SK-N-SH (cell line): ENCODE measurements at regions not wholly inside any gene's neighbourhood (a gene's known extent, or its start where the extent isn't known, plus 50 kb on each side); places are given as distances from the start of the nearest gene placed in this dataset.

Experiments
- CTCF ChIA-PET: fragments of 300-600, 350-600 bp; formaldehyde crosslinking; extraction: SDS; loops from one replicate; lab custom pipeline; 2021; lab: Yijun Ruan, JAX
- POLR2A ChIA-PET: fragments of 350-600 bp; sonication (Branson Sonifier 250); formaldehyde crosslinking; extraction: SDS; loops from one replicate; lab custom pipeline; 2020; ENCODE audit warnings: antibody characterized with exemption, inconsistent platforms; lab: Yijun Ruan, JAX
- DNase-seq: peaks from one replicate; pipeline ENCODE4 v3.0.0; 2012
- H2AFZ ChIP-seq: fragments of 200-600 bp; sonication (generic); 2 replicates; pipeline ENCODE4 v1.8.1; 2016; ENCODE audit warnings: antibody characterized with exemption, mild to moderate bottlenecking, low read depth
- H3F3A ChIP-seq: fragments of 200-600 bp; sonication (generic); replicated peaks from 2 replicates; pipeline ENCODE3; 2016; ENCODE audit warnings: antibody characterized with exemption, mild to moderate bottlenecking; ENCODE audit not compliant: insufficient read depth
- H3K27ac ChIP-seq, 2 experiments: fragments of 200-500 bp in 1 of 2; fragments of 200-600 bp in 1 of 2; sonication (Bioruptor generic) in 1 of 2; sonication (generic), shearing (Covaris generic) in 1 of 2; 2 replicates each; pipeline versions ENCODE4 v1.5.1 to v1.6.1; 2014 to 2016; ENCODE audit warnings: low read depth in 2 of 2, inconsistent platforms in 1 of 2, low read length in 1 of 2, mild to moderate bottlenecking in 1 of 2, mixed read lengths in 1 of 2
- H3K27me3 ChIP-seq: fragments of 200-600 bp; sonication (generic), shearing (Covaris generic); 2 replicates; pipeline ENCODE4 v1.6.1; 2016; ENCODE audit warnings: mixed run types; ENCODE audit not compliant: insufficient read depth
- H3K36me3 ChIP-seq, 2 experiments: fragments of 200-500 bp in 1 of 2; fragments of 200-600 bp in 1 of 2; sonication (Bioruptor generic) in 1 of 2; sonication (generic) in 1 of 2; replicated peaks in 1 of 2; 2 replicates each; pipeline versions ENCODE3 to v1.5.1; 2014 to 2016; ENCODE audit warnings: low read length in 1 of 2, mild to moderate bottlenecking in 1 of 2; ENCODE audit not compliant: insufficient read depth in 2 of 2, control insufficient read depth in 1 of 2
- H3K4me1 ChIP-seq, 2 experiments: fragments of 200-500 bp in 1 of 2; fragments of 200-600 bp in 1 of 2; sonication (Bioruptor generic) in 1 of 2; sonication (generic), shearing (Covaris generic) in 1 of 2; 2 replicates each; pipeline versions ENCODE4 v1.5.1 to v1.6.1; 2014 to 2016; ENCODE audit warnings: low read depth in 1 of 2, low read length in 1 of 2, mixed run types in 1 of 2; ENCODE audit not compliant: insufficient read depth in 2 of 2, control insufficient read depth in 1 of 2
- H3K4me2 ChIP-seq: fragments of 200-600 bp; sonication (generic), shearing (Covaris generic); 2 replicates; pipeline ENCODE4 v1.6.1; 2017; ENCODE audit warnings: mixed run types
- H3K4me3 ChIP-seq, 2 experiments: fragments of 200-500 bp in 1 of 2; fragments of 200-600 bp in 1 of 2; sonication (Bioruptor generic) in 1 of 2; sonication (generic), shearing (Covaris generic) in 1 of 2; 2 replicates each; pipeline versions ENCODE4 v1.5.1 to v1.8.1; 2014 to 2016; ENCODE audit warnings: low read depth in 2 of 2, inconsistent platforms in 1 of 2, low read length in 1 of 2, mild to moderate bottlenecking in 1 of 2, mixed read lengths in 1 of 2, moderate library complexity in 1 of 2
- H3K79me2 ChIP-seq: fragments of 200-600 bp; sonication (generic); 2 replicates; pipeline ENCODE4 v1.8.1; 2017; ENCODE audit warnings: mild to moderate bottlenecking; ENCODE audit not compliant: insufficient read depth
- H3K9ac ChIP-seq: fragments of 200-600 bp; sonication (generic); 2 replicates; pipeline ENCODE4 v1.6.1; 2017; ENCODE audit warnings: mixed run types
- H3K9me2 ChIP-seq: fragments of 200-600 bp; sonication (generic); 2 replicates; pipeline ENCODE4 v1.6.1; 2017; ENCODE audit warnings: mixed run types
- H3K9me3 ChIP-seq: fragments of 200-600 bp; sonication (generic); 2 replicates; pipeline ENCODE4 v1.6.1; 2017; ENCODE audit warnings: mixed run types, mild to moderate bottlenecking, moderate library complexity
- H4K20me1 ChIP-seq: fragments of 200-600 bp; sonication (generic); 2 replicates; pipeline ENCODE4 v1.6.1; 2017; ENCODE audit warnings: mild to moderate bottlenecking, mixed run types; ENCODE audit not compliant: insufficient read depth
- CHD2 ChIP-seq: fragments of 150-350 bp; IDR thresholded peaks from 2 replicates; pipeline ENCODE4 v1.6.1; 2018; ENCODE audit warnings: low read length; ENCODE audit not compliant: partially characterized antibody
- ELF1 ChIP-seq: IDR thresholded peaks from 2 replicates; pipeline ENCODE4 v1.4.0; 2012
- EP300 ChIP-seq, 2 experiments: IDR thresholded peaks; 2 replicates each; pipeline versions ENCODE4 v1.4.0 to v1.6.1; 2012; ENCODE audit warnings: borderline replicate concordance in 1 of 2, low read depth in 1 of 2, low read length in 1 of 2
- EZH2phosphoT487 ChIP-seq: fragments of 200-600 bp; sonication (generic); IDR thresholded peaks from 2 replicates; pipeline ENCODE4 v1.6.1; 2017; ENCODE audit warnings: low read depth, mixed run types, mild to moderate bottlenecking, antibody characterized with exemption, moderate library complexity, borderline replicate concordance
- FOSL2 ChIP-seq: IDR thresholded peaks from 2 replicates; pipeline ENCODE4 v1.4.0; 2012; ENCODE audit warnings: low read depth, mild to moderate bottlenecking, moderate library complexity, borderline replicate concordance
- FOXJ3 ChIP-seq: sonication (generic); formaldehyde crosslinking; IDR thresholded peaks from 2 replicates; pipeline ENCODE4 v1.5.1; 2020; ENCODE audit warnings: mild to moderate bottlenecking, missing genetic modification reagents
- FOXM1 ChIP-seq: IDR thresholded peaks from 2 replicates; pipeline ENCODE4 v1.4.0; 2012; ENCODE audit warnings: low read depth, mild to moderate bottlenecking
- GATA2 ChIP-seq: sonication (generic); formaldehyde crosslinking; IDR thresholded peaks from 2 replicates; pipeline ENCODE4 v1.5.0; 2020; ENCODE audit warnings: mild to moderate bottlenecking, missing genetic modification reagents
- JUND ChIP-seq: IDR thresholded peaks from 2 replicates; pipeline ENCODE4 v1.4.0; 2012
- MEF2A ChIP-seq: IDR thresholded peaks from 2 replicates; pipeline ENCODE4 v1.4.0; 2012; ENCODE audit warnings: low read depth, borderline replicate concordance
- NRF1 ChIP-seq: IDR thresholded peaks from 2 replicates; pipeline ENCODE4 v1.6.1; 2012; ENCODE audit warnings: low read depth, mild to moderate bottlenecking, low read length
- PBX3 ChIP-seq: IDR thresholded peaks from 2 replicates; pipeline ENCODE4; 2012
- RAD21 ChIP-seq: IDR thresholded peaks from 2 replicates; pipeline ENCODE4 v1.6.1; 2012; ENCODE audit warnings: mild to moderate bottlenecking, low read length
- RCOR1 ChIP-seq: fragments of 150-350 bp; IDR thresholded peaks from 2 replicates; pipeline ENCODE4 v1.6.1; 2017; ENCODE audit warnings: antibody characterized with exemption, low read length
- RFX5 ChIP-seq: IDR thresholded peaks from 2 replicates; pipeline ENCODE4 v1.6.1; 2012; ENCODE audit warnings: mild to moderate bottlenecking, improper control_type of control experiment, low read length
- SMC3 ChIP-seq: IDR thresholded peaks from 2 replicates; pipeline ENCODE4 v1.6.1; 2012; ENCODE audit warnings: low read depth, low read length, improper control_type of control experiment
- TAF1 ChIP-seq: IDR thresholded peaks from 2 replicates; pipeline ENCODE4 v1.6.1; 2012; ENCODE audit warnings: low read depth, mild to moderate bottlenecking, low read length, moderate library complexity, borderline replicate concordance
- TEAD4 ChIP-seq: IDR thresholded peaks from 2 replicates; pipeline ENCODE4 v1.4.0; 2012; ENCODE audit warnings: mild to moderate bottlenecking, borderline replicate concordance; ENCODE audit not compliant: insufficient read depth
- USF1 ChIP-seq: IDR thresholded peaks from 2 replicates; pipeline ENCODE4 v1.4.0; 2012; ENCODE audit warnings: low read depth, borderline replicate concordance
- USF2 ChIP-seq: fragments of 150-350 bp; IDR thresholded peaks from 2 replicates; pipeline ENCODE4 v1.6.1; 2017; ENCODE audit warnings: antibody characterized with exemption, low read length, low read depth, borderline replicate concordance
- YY1 ChIP-seq: IDR thresholded peaks from 2 replicates; pipeline ENCODE4 v1.4.0; 2012; ENCODE audit warnings: low read depth, mild to moderate bottlenecking
- WGBS: methylation state at CpG from one replicate; pipeline ENCODE4 v1.1.6; 2017; ENCODE audit warnings: low lambda C conversion rate; 5-methylcytosine and 5-hydroxymethylcytosine counted together
- TF ChIP-seq, protein P1 (sequence below): fragments of 150-350 bp; IDR thresholded peaks from 2 replicates; pipeline ENCODE4 v1.6.1; 2016; ENCODE audit warnings: mild to moderate bottlenecking, low read depth, low read length
- TF ChIP-seq, protein P2 (sequence below): fragments of 200-600 bp; sonication (generic); IDR thresholded peaks from 2 replicates; pipeline ENCODE4 v1.6.1; 2017; ENCODE audit warnings: antibody characterized with exemption, mild to moderate bottlenecking, moderate library complexity

DNA sequence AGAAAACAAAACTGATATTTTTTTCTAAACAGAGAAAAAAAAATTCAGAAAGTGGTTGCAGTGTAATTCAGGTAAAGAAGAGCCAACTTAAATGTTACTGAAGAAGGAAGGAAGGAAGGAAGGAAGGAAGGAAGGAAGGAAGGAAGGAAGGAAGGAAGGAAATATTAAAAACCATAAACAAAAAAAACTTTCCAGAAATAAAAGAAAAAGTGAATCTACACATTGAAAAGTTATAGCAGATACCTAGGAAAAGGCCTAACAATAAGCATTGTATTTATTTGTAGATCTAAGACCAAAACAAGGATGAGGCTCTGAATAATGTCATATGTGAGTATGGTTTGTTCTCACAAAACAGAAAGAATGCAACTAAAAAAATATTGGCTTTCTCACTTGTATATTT is 345.4 kb upstream of the NR5A2 start:
- Histone ChIP-seq H3F3A (no peaks in the 10 kb centered on the region), H4K20me1 (no peaks in the 10 kb centered on the region), H3K4me2 (no peak overlapping the region), H3K4me3 (no peak overlapping the region), H3K9me3 (no peaks in the 10 kb centered on the region), H3K27ac (no peak overlapping the region), H3K9ac (no peak overlapping the region), H3K36me3 (no peaks in the 10 kb centered on the region), H3K4me1 (peaks cover 0 to 12% of the 10 kb centered on the region in 2 experiments; a peak in 2 of 4 replicates), H2AFZ (no peak overlapping the region), H3K9me2 (no peaks in the 10 kb centered on the region), H3K79me2 (no peaks in the 10 kb centered on the region), H3K27me3 (no peaks in the 10 kb centered on the region; the same call in 1 of the 2 replicates)
- ChIA-PET POLR2A (no interaction called here), CTCF (no interaction called here)
- DNase-seq: no peak
- TF ChIP-seq, protein P1, sequence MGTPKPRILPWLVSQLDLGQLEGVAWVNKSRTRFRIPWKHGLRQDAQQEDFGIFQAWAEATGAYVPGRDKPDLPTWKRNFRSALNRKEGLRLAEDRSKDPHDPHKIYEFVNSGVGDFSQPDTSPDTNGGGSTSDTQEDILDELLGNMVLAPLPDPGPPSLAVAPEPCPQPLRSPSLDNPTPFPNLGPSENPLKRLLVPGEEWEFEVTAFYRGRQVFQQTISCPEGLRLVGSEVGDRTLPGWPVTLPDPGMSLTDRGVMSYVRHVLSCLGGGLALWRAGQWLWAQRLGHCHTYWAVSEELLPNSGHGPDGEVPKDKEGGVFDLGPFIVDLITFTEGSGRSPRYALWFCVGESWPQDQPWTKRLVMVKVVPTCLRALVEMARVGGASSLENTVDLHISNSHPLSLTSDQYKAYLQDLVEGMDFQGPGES: no peak
- no peak for TF ChIP-seq FOXJ3
- TF ChIP-seq, protein P2, sequence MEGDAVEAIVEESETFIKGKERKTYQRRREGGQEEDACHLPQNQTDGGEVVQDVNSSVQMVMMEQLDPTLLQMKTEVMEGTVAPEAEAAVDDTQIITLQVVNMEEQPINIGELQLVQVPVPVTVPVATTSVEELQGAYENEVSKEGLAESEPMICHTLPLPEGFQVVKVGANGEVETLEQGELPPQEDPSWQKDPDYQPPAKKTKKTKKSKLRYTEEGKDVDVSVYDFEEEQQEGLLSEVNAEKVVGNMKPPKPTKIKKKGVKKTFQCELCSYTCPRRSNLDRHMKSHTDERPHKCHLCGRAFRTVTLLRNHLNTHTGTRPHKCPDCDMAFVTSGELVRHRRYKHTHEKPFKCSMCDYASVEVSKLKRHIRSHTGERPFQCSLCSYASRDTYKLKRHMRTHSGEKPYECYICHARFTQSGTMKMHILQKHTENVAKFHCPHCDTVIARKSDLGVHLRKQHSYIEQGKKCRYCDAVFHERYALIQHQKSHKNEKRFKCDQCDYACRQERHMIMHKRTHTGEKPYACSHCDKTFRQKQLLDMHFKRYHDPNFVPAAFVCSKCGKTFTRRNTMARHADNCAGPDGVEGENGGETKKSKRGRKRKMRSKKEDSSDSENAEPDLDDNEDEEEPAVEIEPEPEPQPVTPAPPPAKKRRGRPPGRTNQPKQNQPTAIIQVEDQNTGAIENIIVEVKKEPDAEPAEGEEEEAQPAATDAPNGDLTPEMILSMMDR: no peak
- no peak for TF ChIP-seq NRF1
- no peak for TF ChIP-seq RFX5
- no peak for TF ChIP-seq RCOR1

GRCh38 chr1:199684686-199685273 is 342.7 kb upstream of the NR5A2 start:
- no peaks in the 10 kb centered on the region for H3K27me3 ChIP-seq
- no peak overlapping the region; a peak in 1 of 4 replicates for H3K4me3 ChIP-seq
- no peaks in the 10 kb centered on the region for H4K20me1 ChIP-seq
- peaks cover 2 to 16% of the 10 kb centered on the region in 2 experiments; a peak in 2 of 4 replicates for H3K4me1 ChIP-seq
- no peaks in the 10 kb centered on the region for H3K9me2 ChIP-seq
- no peak overlapping the region for H3K9ac ChIP-seq
- CTCF ChIA-PET: interaction anchor here (0.6 to 3.7 kb wide), 47 partner anchors 9 to 929 kb away, joined by 3 to 34 read pairs (median 4); no protein-coding TSS in a partner anchor
- H2AFZ ChIP-seq: no peak overlapping the region
- no peak overlapping the region for H3K27ac ChIP-seq
- no peaks in the 10 kb centered on the region for H3K9me3 ChIP-seq
- H3K36me3 ChIP-seq: no peaks in the 10 kb centered on the region
- H3F3A ChIP-seq: no peaks in the 10 kb centered on the region
- H3K79me2 ChIP-seq: no peaks in the 10 kb centered on the region
- WGBS: 83% methylated on average over 1 of the region's 1 CpG
- H3K4me2 ChIP-seq: no peak overlapping the region
- POLR2A ChIA-PET: no interaction called here
- peak; percentile 46 for DNase-seq
- TF ChIP-seq JUND (no peak), USF2 (no peak), GATA2 (CRISPR knock-in tag) (no peak), RFX5 (no peak), PBX3 (no peak), NRF1 (no peak), RAD21 (peak; percentile 93), SMC3 (peak; percentile 84), FOXJ3 (no peak), MEF2A (no peak), TEAD4 (no peak), RCOR1 (no peak), EP300 (IDR thresholded peaks at IDR 0.05; ENCODE audit: borderline replicate concordance in 1 of 2, low read depth in 1 of 2, low read length in 1 of 2) (no peak), ELF1 (no peak), EZH2phosphoT487 (no peak), FOXM1 (no peak), CHD2 (no peak), USF1 (no peak), FOSL2 (no peak), TAF1 (no peak), YY1 (no peak)
